K562 (cell line): ENCODE measurements at regions not wholly inside any gene's neighbourhood (a gene's known extent, or its start where the extent isn't known, plus 50 kb on each side); places are given as distances from the start of the nearest gene placed in this dataset.

Experiments used
- CEBPZ ChIP-seq: fragments of 150-350 bp; IDR thresholded peaks from 2 replicates; pipeline ENCODE4 v1.6.1; 2014; ENCODE audit warnings: low read depth, mild to moderate bottlenecking, low read length, borderline replicate concordance
- CTCF ChIP-seq, 3 experiments: IDR thresholded peaks in 2 of 3; conservative IDR thresholded peaks in 1 of 3; 2 replicates each; pipeline ENCODE4 v1.5.1; 2011 to 2012; ENCODE audit warnings: low read length in 3 of 3, mild to moderate bottlenecking in 3 of 3, control low read depth in 2 of 3, improper control_type of control experiment in 1 of 3, inconsistent platforms in 1 of 3, low read depth in 1 of 3, mixed read lengths in 1 of 3, moderate library complexity in 1 of 3; ENCODE audit not compliant: insufficient read depth in 2 of 3
- FOXM1 ChIP-seq, 2 experiments: fragments of 450-650 bp in 1 of 2; sonication (generic) in 1 of 2; formaldehyde crosslinking in 1 of 2; IDR thresholded peaks; 2 replicates each; pipeline versions ENCODE4 v1.6.1 to v1.9.0; 2017 to 2022; ENCODE audit warnings: low read depth in 2 of 2, mild to moderate bottlenecking in 2 of 2, missing genetic modification reagents in 1 of 2, moderate library complexity in 1 of 2
- HDAC1 ChIP-seq, 2 experiments: fragments of 450-650 bp; IDR thresholded peaks; 2 replicates each; pipeline ENCODE4 v1.6.1; 2016 to 2017; ENCODE audit warnings: inconsistent platforms in 1 of 2, mild to moderate bottlenecking in 1 of 2, moderate library complexity in 1 of 2
- HEY1 ChIP-seq: fragments of 250-450 bp; sonication (Bioruptor Pico); IDR thresholded peaks from 2 replicates; pipeline ENCODE4 v1.5.0; 2020; ENCODE audit warnings: mild to moderate bottlenecking, moderate library complexity, borderline replicate concordance
- KDM2B ChIP-seq: fragments of 250-450 bp; sonication (Bioruptor Pico); IDR thresholded peaks from 2 replicates; pipeline ENCODE4 v1.8.0; 2021; ENCODE audit warnings: mild to moderate bottlenecking, moderate library complexity
- MYBL2 ChIP-seq, 2 experiments: fragments of 450-650 bp in 1 of 2; sonication (generic) in 1 of 2; formaldehyde crosslinking in 1 of 2; IDR thresholded peaks; 2 replicates each; pipeline versions ENCODE4 v1.6.1 to v1.8.1; 2017 to 2022; ENCODE audit warnings: borderline replicate concordance in 1 of 2, inconsistent platforms in 1 of 2, low read depth in 1 of 2, mild to moderate bottlenecking in 1 of 2, missing genetic modification reagents in 1 of 2, moderate library complexity in 1 of 2
- NR3C1 ChIP-seq: sonication (generic); formaldehyde crosslinking; IDR thresholded peaks from 2 replicates; pipeline ENCODE4 v1.8.1; 2022; ENCODE audit warnings: missing genetic modification reagents
- RAD21 ChIP-seq, 2 experiments: fragments of 250-450 bp in 1 of 2; fragments of 450-650 bp in 1 of 2; sonication (Bioruptor Pico) in 1 of 2; formaldehyde crosslinking in 1 of 2; IDR thresholded peaks in 1 of 2; conservative IDR thresholded peaks in 1 of 2; 2 replicates each; pipeline versions ENCODE4 v1.4.0 to v1.8.0; 2020 to 2022; ENCODE audit warnings: mild to moderate bottlenecking in 2 of 2, moderate library complexity in 1 of 2
- SMAD1 ChIP-seq: fragments of 150-350 bp; IDR thresholded peaks from 2 replicates; pipeline ENCODE4 v1.6.1; 2014; ENCODE audit warnings: low read length, low read depth; ENCODE audit not compliant: partially characterized antibody

DNA sequence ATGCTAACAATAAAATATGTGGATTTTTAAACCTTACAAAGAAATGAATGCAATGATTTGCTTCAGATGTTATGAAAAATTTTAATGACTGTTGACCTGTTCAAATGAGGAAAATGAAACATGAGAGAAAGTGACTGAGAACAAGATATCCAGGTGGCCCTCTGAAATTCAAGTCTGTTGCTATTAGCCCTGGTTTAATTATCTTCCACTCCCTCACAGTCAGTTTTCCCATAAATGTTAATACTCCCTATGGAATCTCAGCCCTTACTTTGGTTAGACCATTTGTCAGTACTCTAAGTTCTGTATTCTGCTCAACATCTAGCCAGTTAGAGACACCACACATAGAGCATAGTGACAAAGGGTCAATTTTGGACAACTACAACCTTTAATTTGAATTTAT, 327.8 kb downstream of the PDGFC start:
- TF ChIP-seq SMAD1 (no peak), NR3C1 (CRISPR knock-in tag) (no peak), CTCF (IDR thresholded peaks at IDR 0.05 in 2 of 3, conservative IDR thresholded peaks at IDR 0.05 in 1 of 3; ENCODE audit: insufficient read depth in 2 of 3, low read depth in 1 of 3, low read length in 3 of 3) (no peak), MYBL2 (IDR thresholded peaks at IDR 0.05; ENCODE audit: low read depth) (no peak), MYBL2 (CRISPR knock-in tag; IDR thresholded peaks at IDR 0.05; ENCODE audit: borderline replicate concordance) (no peak), KDM2B (CRISPR knock-in tag) (no peak), CEBPZ (no peak), HDAC1 (IDR thresholded peaks at IDR 0.05) (no peak), RAD21 (CRISPR knock-in tag; conservative IDR thresholded peaks at IDR 0.05 in 1 of 2, IDR thresholded peaks at IDR 0.05 in 1 of 2) (no peak), HEY1 (CRISPR knock-in tag) (no peak), FOXM1 (IDR thresholded peaks at IDR 0.05; ENCODE audit: low read depth) (no peak), FOXM1 (CRISPR knock-in tag; IDR thresholded peaks at IDR 0.05; ENCODE audit: low read depth) (no peak)
